ENCODE measurements at regions not wholly inside any gene's neighbourhood (a gene's known extent, or its start where the extent isn't known, plus 50 kb on each side); places are given as distances from the start of the nearest gene placed in this dataset.
"Not testable (repeated sequence)": the region's sequence is repeated elsewhere in the genome, so short reads cannot be mapped to it uniquely, and the experiment has no call there.

- H3K4me1 Mint-ChIP-seq; intact Hi-C loops (cut with micrococcal nuclease); POLR2A ChIA-PET; CTCF ChIA-PET; H3K27me3 Mint-ChIP-seq; H3K79me2 ChIP-seq (ENCODE audit: control insufficient read depth, insufficient read depth, low read length); H3K4me3 Mint-ChIP-seq; H3K4me1 ChIP-seq (ENCODE audit: control insufficient read depth in 2 of 2, insufficient read depth in 2 of 2, low read length in 2 of 2); ATAC-seq (ENCODE audit: low read depth); H3K27me3 ChIP-seq (replicated peaks in 1 of 4; ENCODE audit: control extremely low read depth in 1 of 4, control insufficient read depth in 3 of 4, insufficient read depth in 4 of 4, low read length in 3 of 4); H3K4me2 ChIP-seq (replicated peaks; ENCODE audit: low read depth, low read length, poor library complexity, severe bottlenecking); H3K4me3 ChIP-seq (ENCODE audit: control extremely low read depth in 1 of 5, extremely low read depth in 1 of 5, insufficient read depth in 1 of 5, low read depth in 2 of 5, low read length in 4 of 5); H3K9me3 Mint-ChIP-seq (ENCODE audit: insufficient read depth); H3K9me3 ChIP-seq (ENCODE audit: control extremely low read depth in 1 of 3, control insufficient read depth in 2 of 3, insufficient read depth in 1 of 3, low read length in 2 of 3); H2AFZ ChIP-seq (ENCODE audit: insufficient read depth, low read depth, low read length, poor library complexity, severe bottlenecking); DNase-seq; H3K9ac ChIP-seq (ENCODE audit: low read length); H3K36me3 ChIP-seq (replicated peaks in 1 of 2; ENCODE audit: control extremely low read depth in 1 of 2, control insufficient read depth in 1 of 2, extremely low read depth in 1 of 2, insufficient read depth in 2 of 2, low read length in 1 of 2); H3K27ac Mint-ChIP-seq; H3K27ac ChIP-seq (ENCODE audit: low read length in 2 of 2); H4K20me1 ChIP-seq (ENCODE audit: control insufficient read depth, insufficient read depth, low read length, poor library complexity, severe bottlenecking): not testable (repeated sequence)
- no CpG with 5 or more reads among the region's 2 CpGs for WGBS (ENCODE audit: insufficient coverage)
Observed at GRCh38 chr9:67331634-67332033, 339.3 kb upstream of the SPATA31A3 start.

- DNase-seq, result not testable (repeated sequence)
Observed at GRCh38 chr9:67313409-67313808, 321.1 kb upstream of the SPATA31A3 start.

GRCh38 chr9:67312504-67312903 is 320.2 kb upstream of the SPATA31A3 start:
- H3K9ac ChIP-seq (ENCODE audit: low read length); H3K4me2 ChIP-seq (replicated peaks; ENCODE audit: low read depth, low read length, poor library complexity, severe bottlenecking); H3K4me1 ChIP-seq (ENCODE audit: control insufficient read depth in 2 of 2, insufficient read depth in 2 of 2, low read length in 2 of 2); H3K4me3 ChIP-seq (ENCODE audit: control extremely low read depth in 1 of 5, extremely low read depth in 1 of 5, insufficient read depth in 1 of 5, low read depth in 2 of 5, low read length in 4 of 5); H3K27ac ChIP-seq (ENCODE audit: low read length in 2 of 2); H3K9me3 Mint-ChIP-seq (ENCODE audit: insufficient read depth); H4K20me1 ChIP-seq (ENCODE audit: control insufficient read depth, insufficient read depth, low read length, poor library complexity, severe bottlenecking); H3K4me1 Mint-ChIP-seq; H3K36me3 ChIP-seq (replicated peaks in 1 of 2; ENCODE audit: control extremely low read depth in 1 of 2, control insufficient read depth in 1 of 2, extremely low read depth in 1 of 2, insufficient read depth in 2 of 2, low read length in 1 of 2); ATAC-seq (ENCODE audit: low read depth); H3K9me3 ChIP-seq (ENCODE audit: control extremely low read depth in 1 of 3, control insufficient read depth in 2 of 3, insufficient read depth in 1 of 3, low read length in 2 of 3); H2AFZ ChIP-seq (ENCODE audit: insufficient read depth, low read depth, low read length, poor library complexity, severe bottlenecking); DNase-seq; H3K27ac Mint-ChIP-seq; H3K27me3 ChIP-seq (replicated peaks in 1 of 4; ENCODE audit: control extremely low read depth in 1 of 4, control insufficient read depth in 3 of 4, insufficient read depth in 4 of 4, low read length in 3 of 4); H3K27me3 Mint-ChIP-seq; POLR2A ChIA-PET; CTCF ChIA-PET; intact Hi-C loops (cut with micrococcal nuclease); H3K4me3 Mint-ChIP-seq; H3K79me2 ChIP-seq (ENCODE audit: control insufficient read depth, insufficient read depth, low read length): not testable (repeated sequence)
- whole genome bisulfite sequencing (ENCODE audit: insufficient coverage), result no CpG with 5 or more reads among the region's 5 CpGs

More at GRCh38 chr9:67313409-67313808, 321.1 kb upstream of the SPATA31A3 start:
- H3K9me3 ChIP-seq (ENCODE audit: control extremely low read depth in 1 of 3, control insufficient read depth in 2 of 3, insufficient read depth in 1 of 3, low read length in 2 of 3); H3K4me1 Mint-ChIP-seq; H3K4me3 ChIP-seq (ENCODE audit: control extremely low read depth in 1 of 5, extremely low read depth in 1 of 5, insufficient read depth in 1 of 5, low read depth in 2 of 5, low read length in 4 of 5); H3K4me2 ChIP-seq (replicated peaks; ENCODE audit: low read depth, low read length, poor library complexity, severe bottlenecking); H4K20me1 ChIP-seq (ENCODE audit: control insufficient read depth, insufficient read depth, low read length, poor library complexity, severe bottlenecking); H3K4me1 ChIP-seq (ENCODE audit: control insufficient read depth in 2 of 2, insufficient read depth in 2 of 2, low read length in 2 of 2); H3K27ac ChIP-seq (ENCODE audit: low read length in 2 of 2); intact Hi-C loops (cut with micrococcal nuclease); H3K27me3 ChIP-seq (replicated peaks in 1 of 4; ENCODE audit: control extremely low read depth in 1 of 4, control insufficient read depth in 3 of 4, insufficient read depth in 4 of 4, low read length in 3 of 4); H3K9me3 Mint-ChIP-seq (ENCODE audit: insufficient read depth); H3K4me3 Mint-ChIP-seq; H2AFZ ChIP-seq (ENCODE audit: insufficient read depth, low read depth, low read length, poor library complexity, severe bottlenecking); H3K79me2 ChIP-seq (ENCODE audit: control insufficient read depth, insufficient read depth, low read length); H3K36me3 ChIP-seq (replicated peaks in 1 of 2; ENCODE audit: control extremely low read depth in 1 of 2, control insufficient read depth in 1 of 2, extremely low read depth in 1 of 2, insufficient read depth in 2 of 2, low read length in 1 of 2); H3K27ac Mint-ChIP-seq; H3K27me3 Mint-ChIP-seq; ATAC-seq (ENCODE audit: low read depth); H3K9ac ChIP-seq (ENCODE audit: low read length); POLR2A ChIA-PET; CTCF ChIA-PET: not testable (repeated sequence)
- no CpG with 5 or more reads among the region's 2 CpGs for WGBS (ENCODE audit: insufficient coverage)

GRCh38 chr9:67307109-67307508 is 314.8 kb upstream of the SPATA31A3 start:
- H3K27me3 ChIP-seq (replicated peaks in 1 of 4; ENCODE audit: control extremely low read depth in 1 of 4, control insufficient read depth in 3 of 4, insufficient read depth in 4 of 4, low read length in 3 of 4); H3K4me1 ChIP-seq (ENCODE audit: control insufficient read depth in 2 of 2, insufficient read depth in 2 of 2, low read length in 2 of 2); H3K36me3 ChIP-seq (replicated peaks in 1 of 2; ENCODE audit: control extremely low read depth in 1 of 2, control insufficient read depth in 1 of 2, extremely low read depth in 1 of 2, insufficient read depth in 2 of 2, low read length in 1 of 2); H3K27ac ChIP-seq (ENCODE audit: low read length in 2 of 2); H3K27me3 Mint-ChIP-seq; H3K27ac Mint-ChIP-seq; H2AFZ ChIP-seq (ENCODE audit: insufficient read depth, low read depth, low read length, poor library complexity, severe bottlenecking); DNase-seq; POLR2A ChIA-PET; H3K4me2 ChIP-seq (replicated peaks; ENCODE audit: low read depth, low read length, poor library complexity, severe bottlenecking); H3K4me3 Mint-ChIP-seq; H3K9me3 Mint-ChIP-seq (ENCODE audit: insufficient read depth); H3K79me2 ChIP-seq (ENCODE audit: control insufficient read depth, insufficient read depth, low read length); H3K4me3 ChIP-seq (ENCODE audit: control extremely low read depth in 1 of 5, extremely low read depth in 1 of 5, insufficient read depth in 1 of 5, low read depth in 2 of 5, low read length in 4 of 5); ATAC-seq (ENCODE audit: low read depth); CTCF ChIA-PET; H4K20me1 ChIP-seq (ENCODE audit: control insufficient read depth, insufficient read depth, low read length, poor library complexity, severe bottlenecking); intact Hi-C loops (cut with micrococcal nuclease); H3K4me1 Mint-ChIP-seq; H3K9me3 ChIP-seq (ENCODE audit: control extremely low read depth in 1 of 3, control insufficient read depth in 2 of 3, insufficient read depth in 1 of 3, low read length in 2 of 3); H3K9ac ChIP-seq (ENCODE audit: low read length): not testable (repeated sequence)
- WGBS (ENCODE audit: insufficient coverage), result no CpG with 5 or more reads among the region's 8 CpGs
